Choroid plexus epithelial cell (primary cell): ENCODE measurements at regions not wholly inside any gene's neighbourhood (a gene's known extent, or its start where the extent isn't known, plus 50 kb on each side); places are given as distances from the start of the nearest gene placed in this dataset.

Experiments used
- DNase-seq: peaks from one replicate; pipeline ENCODE4 v3.0.0-alpha.2; 2010; ENCODE audit warnings: low read depth
- H3K4me3 ChIP-seq: 2 replicates; pipeline ENCODE4 v1.5.1; 2011; ENCODE audit warnings: low read depth, mild to moderate bottlenecking, control low read depth, low read length, moderate library complexity
- TF ChIP-seq, protein P1 (sequence below): conservative IDR thresholded peaks from 2 replicates; pipeline ENCODE4 v1.5.1; 2011; ENCODE audit warnings: low read depth, mild to moderate bottlenecking, control low read depth, inconsistent platforms, low read length, moderate library complexity

DNA sequence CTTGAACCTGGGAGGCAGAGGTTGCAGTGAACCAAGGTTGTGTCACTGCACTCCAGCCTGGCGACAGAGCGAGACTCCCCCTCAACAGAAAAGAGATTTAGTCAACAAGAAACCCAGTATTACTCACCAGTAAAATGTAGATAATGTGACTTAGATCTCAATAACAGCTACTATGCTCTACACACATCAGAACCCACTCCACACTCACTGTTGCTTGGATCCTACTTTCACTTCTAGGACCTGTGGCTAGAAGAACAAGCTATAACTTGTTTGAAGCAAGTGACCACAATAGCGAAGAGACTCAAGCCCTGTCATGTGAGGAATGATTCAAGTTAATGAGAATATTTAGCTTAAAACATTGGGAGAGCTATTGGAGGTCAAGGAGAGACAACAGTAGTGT, 100.7 kb downstream of the ANXA2 start:
- no peak overlapping the region for H3K4me3 ChIP-seq
- DNase-seq = no peak
- TF ChIP-seq, protein P1, sequence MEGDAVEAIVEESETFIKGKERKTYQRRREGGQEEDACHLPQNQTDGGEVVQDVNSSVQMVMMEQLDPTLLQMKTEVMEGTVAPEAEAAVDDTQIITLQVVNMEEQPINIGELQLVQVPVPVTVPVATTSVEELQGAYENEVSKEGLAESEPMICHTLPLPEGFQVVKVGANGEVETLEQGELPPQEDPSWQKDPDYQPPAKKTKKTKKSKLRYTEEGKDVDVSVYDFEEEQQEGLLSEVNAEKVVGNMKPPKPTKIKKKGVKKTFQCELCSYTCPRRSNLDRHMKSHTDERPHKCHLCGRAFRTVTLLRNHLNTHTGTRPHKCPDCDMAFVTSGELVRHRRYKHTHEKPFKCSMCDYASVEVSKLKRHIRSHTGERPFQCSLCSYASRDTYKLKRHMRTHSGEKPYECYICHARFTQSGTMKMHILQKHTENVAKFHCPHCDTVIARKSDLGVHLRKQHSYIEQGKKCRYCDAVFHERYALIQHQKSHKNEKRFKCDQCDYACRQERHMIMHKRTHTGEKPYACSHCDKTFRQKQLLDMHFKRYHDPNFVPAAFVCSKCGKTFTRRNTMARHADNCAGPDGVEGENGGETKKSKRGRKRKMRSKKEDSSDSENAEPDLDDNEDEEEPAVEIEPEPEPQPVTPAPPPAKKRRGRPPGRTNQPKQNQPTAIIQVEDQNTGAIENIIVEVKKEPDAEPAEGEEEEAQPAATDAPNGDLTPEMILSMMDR = no peak
